ENCODE measurements at regions not wholly inside any gene's neighbourhood (a gene's known extent, or its start where the extent isn't known, plus 50 kb on each side); places are given as distances from the start of the nearest gene placed in this dataset.
A peak's percentile ranks its signal among the peaks of the same experiment; 100 is the strongest.
"Not testable (repeated sequence)": the region's sequence is repeated elsewhere in the genome, so short reads cannot be mapped to it uniquely, and the experiment has no call there.

DNA sequence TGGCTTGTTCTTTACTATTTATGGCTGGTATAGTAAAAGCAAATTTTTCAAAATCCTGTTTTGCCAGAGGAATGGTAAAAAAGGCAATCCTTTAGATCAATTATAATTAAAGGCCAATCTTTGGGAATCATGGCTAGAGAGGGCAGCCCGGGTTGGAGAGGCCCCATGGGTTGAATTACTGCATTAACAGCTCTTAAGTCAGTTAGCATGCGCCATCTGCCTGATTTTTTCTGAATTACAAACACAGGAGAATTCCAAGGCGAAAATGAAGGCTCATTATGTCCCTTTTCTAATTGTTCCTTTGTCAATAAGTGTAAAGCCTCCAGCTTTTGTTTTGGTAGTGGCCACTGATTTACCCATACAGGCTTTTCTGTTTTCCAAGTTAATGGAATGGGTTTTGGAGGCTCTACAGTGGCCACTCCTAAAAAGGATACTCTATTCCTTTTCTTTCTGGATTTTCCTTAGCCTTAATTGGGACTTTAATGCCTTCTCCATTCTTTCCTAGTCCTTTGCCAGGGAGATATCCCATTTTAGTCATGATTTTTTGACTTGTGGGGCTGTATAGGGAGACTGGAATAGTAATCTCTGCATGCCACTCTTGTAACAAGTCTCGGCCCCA lies 114.9 kb upstream of the LARP1 start:
- H4K8ac ChIP-seq (ENCODE audit: extremely low read depth, insufficient read depth, low read length); H4K91ac ChIP-seq (replicated peaks; ENCODE audit: insufficient read length, low read length); H2BK5ac ChIP-seq (ENCODE audit: low read depth, low read length); H2BK15ac ChIP-seq (ENCODE audit: low read length); H2BK20ac ChIP-seq (ENCODE audit: low read length); H3K56ac ChIP-seq (replicated peaks; ENCODE audit: insufficient read length, low read depth, low read length); H2AFZ ChIP-seq (ENCODE audit: low read length); H3K9me3 ChIP-seq (ENCODE audit: insufficient read depth in 2 of 2, low read depth in 1 of 2, low read length in 1 of 2); H3K18ac ChIP-seq (ENCODE audit: extremely low read depth, low read length); H3K23me2 ChIP-seq (ENCODE audit: low read depth, low read length); H3K4me3 ChIP-seq (ENCODE audit: extremely low read depth in 1 of 4, insufficient read depth in 2 of 4, low read depth in 3 of 4, low read length in 4 of 4); H3K14ac ChIP-seq (ENCODE audit: insufficient read length); H2AK5ac ChIP-seq (ENCODE audit: low read depth, low read length); H3K4ac ChIP-seq (replicated peaks; ENCODE audit: insufficient read length, low read depth, low read length); H3K4me2 ChIP-seq (ENCODE audit: insufficient read depth in 1 of 2, low read depth in 2 of 2, low read length in 2 of 2); H3K4me1 ChIP-seq (replicated peaks in 1 of 4; ENCODE audit: control insufficient read depth in 3 of 4, insufficient read depth in 4 of 4, low read length in 3 of 4); H3K23ac ChIP-seq (ENCODE audit: insufficient read length); H2BK120ac ChIP-seq (replicated peaks; ENCODE audit: low read depth, low read length); H3K27me3 ChIP-seq (replicated peaks in 1 of 4; ENCODE audit: control insufficient read depth in 3 of 4, extremely low read depth in 1 of 4, insufficient read depth in 3 of 4, low read length in 3 of 4); H4K5ac ChIP-seq (ENCODE audit: insufficient read length, low read depth, low read length); H3K36me3 ChIP-seq (ENCODE audit: control insufficient read depth in 2 of 4, insufficient read depth in 4 of 4, low read length in 3 of 4); H3K27ac ChIP-seq (ENCODE audit: low read depth, low read length); H2BK12ac ChIP-seq (ENCODE audit: low read depth, low read length); FAIRE-seq; H3K79me2 ChIP-seq (ENCODE audit: control insufficient read depth in 1 of 2, insufficient read depth in 2 of 2, low read length in 2 of 2); H4K20me1 ChIP-seq (replicated peaks in 1 of 2; ENCODE audit: control insufficient read depth in 1 of 2, insufficient read depth in 2 of 2, low read length in 2 of 2); DNase-seq (ENCODE audit: low read depth in 1 of 2, low spot score in 2 of 2); H3K79me1 ChIP-seq (ENCODE audit: low read depth, low read length); H3K9ac ChIP-seq (replicated peaks in 1 of 4; ENCODE audit: extremely low read depth in 1 of 4, low read depth in 3 of 4, low read length in 3 of 4): not testable (repeated sequence)
- ChIA-PET CTCF (ENCODE audit: partially characterized antibody) (interaction anchor here (0.7 to 2.6 kb wide), 30 partner anchors 8 to 870 kb away, joined by 3 to 15 read pairs (median 4); no protein-coding TSS in a partner anchor), POLR2A (ENCODE audit: partially characterized antibody) (interaction anchor here (1.0 kb wide), 1 partner anchor 12 kb away, joined by 3 read pairs; no protein-coding TSS in a partner anchor)
- TF ChIP-seq, protein P1, sequence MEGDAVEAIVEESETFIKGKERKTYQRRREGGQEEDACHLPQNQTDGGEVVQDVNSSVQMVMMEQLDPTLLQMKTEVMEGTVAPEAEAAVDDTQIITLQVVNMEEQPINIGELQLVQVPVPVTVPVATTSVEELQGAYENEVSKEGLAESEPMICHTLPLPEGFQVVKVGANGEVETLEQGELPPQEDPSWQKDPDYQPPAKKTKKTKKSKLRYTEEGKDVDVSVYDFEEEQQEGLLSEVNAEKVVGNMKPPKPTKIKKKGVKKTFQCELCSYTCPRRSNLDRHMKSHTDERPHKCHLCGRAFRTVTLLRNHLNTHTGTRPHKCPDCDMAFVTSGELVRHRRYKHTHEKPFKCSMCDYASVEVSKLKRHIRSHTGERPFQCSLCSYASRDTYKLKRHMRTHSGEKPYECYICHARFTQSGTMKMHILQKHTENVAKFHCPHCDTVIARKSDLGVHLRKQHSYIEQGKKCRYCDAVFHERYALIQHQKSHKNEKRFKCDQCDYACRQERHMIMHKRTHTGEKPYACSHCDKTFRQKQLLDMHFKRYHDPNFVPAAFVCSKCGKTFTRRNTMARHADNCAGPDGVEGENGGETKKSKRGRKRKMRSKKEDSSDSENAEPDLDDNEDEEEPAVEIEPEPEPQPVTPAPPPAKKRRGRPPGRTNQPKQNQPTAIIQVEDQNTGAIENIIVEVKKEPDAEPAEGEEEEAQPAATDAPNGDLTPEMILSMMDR (IDR thresholded peaks at IDR 0.05; ENCODE audit: control extremely low read depth in 1 of 3, insufficient read depth in 1 of 3, low read depth in 1 of 3, low read length in 3 of 3): peak in 2 of 3 experiments; percentile 41 to 45; a peak in 2 of 4 replicates
- TF ChIP-seq RAD21 (IDR thresholded peaks at IDR 0.05 in 1 of 2, conservative IDR thresholded peaks at IDR 0.05 in 1 of 2; ENCODE audit: low read depth in 2 of 2, low read length in 2 of 2) (peak; percentile 67 to 68), TEAD4 (IDR thresholded peaks at IDR 0.05; ENCODE audit: low read depth, low read length) (0 out of 2 replicates have a peak, but pooled peaks have one; percentile 14)
- 42% methylated on average over 4 of the region's 4 CpGs; no CpG with 5 or more reads in 1 of the 2 experiments for WGBS, 2 experiments (ENCODE audit: extremely low coverage in 1 of 2, insufficient coverage in 1 of 2, insufficient read length in 1 of 2, insufficient replicate concordance in 2 of 2, low coverage in 1 of 2, low lambda C conversion rate in 2 of 2, missing lambda C conversion rate in 1 of 2)
